ENCODE measurements at regions not wholly inside any gene's neighbourhood (a gene's known extent, or its start where the extent isn't known, plus 50 kb on each side); places are given as distances from the start of the nearest gene placed in this dataset.
A peak's percentile ranks its signal among the peaks of the same experiment; 100 is the strongest.
"Not testable (repeated sequence)": the region's sequence is repeated elsewhere in the genome, so short reads cannot be mapped to it uniquely, and the experiment has no call there.

GRCh38 chr16:9348912-9349311 lies 257.5 kb downstream of the HAPSTR1 start:
- Histone ChIP-seq H3K4ac (ENCODE audit: low read length) (no peak overlapping the region), H3K18ac (ENCODE audit: low read length) (no peak overlapping the region), H3K79me1 (ENCODE audit: low read depth, low read length) (no peaks in the 10 kb centered on the region), H4K8ac (ENCODE audit: low read depth, low read length) (no peak overlapping the region), H3K27me3 (ENCODE audit: control insufficient read depth in 3 of 3, insufficient read depth in 3 of 3, low read depth in 1 of 3, low read length in 3 of 3) (no peaks in the 10 kb centered on the region), H3K9ac (ENCODE audit: low read depth, low read length, poor library complexity) (no peak overlapping the region), H3K23ac (ENCODE audit: low read depth, low read length, poor library complexity) (no peak overlapping the region), H3K4me3 (ENCODE audit: low read length in 2 of 2) (no peak overlapping the region), H4K91ac (ENCODE audit: low read depth, low read length, poor library complexity) (no peak overlapping the region), H3K4me1 (ENCODE audit: control insufficient read depth in 2 of 2, insufficient read depth in 1 of 2, low read depth in 1 of 2, low read length in 2 of 2) (no peaks in the 10 kb centered on the region), H2BK15ac (ENCODE audit: low read length) (no peak overlapping the region), H2AFZ (ENCODE audit: low read length) (no peak overlapping the region), H3K36me3 (replicated peaks in 1 of 2; ENCODE audit: control insufficient read depth in 2 of 2, insufficient read depth in 2 of 2, low read length in 2 of 2) (no peaks in the 10 kb centered on the region), H3K27ac (replicated peaks; ENCODE audit: low read length) (no peak overlapping the region), H2AK5ac (ENCODE audit: low read depth, low read length) (no peak overlapping the region), H3K14ac (ENCODE audit: low read length) (no peak overlapping the region), H2BK120ac (ENCODE audit: low read depth, low read length) (no peak overlapping the region), H3K4me2 (ENCODE audit: insufficient read depth, low read length, poor library complexity, severe bottlenecking) (no peak overlapping the region), H2BK12ac (ENCODE audit: low read length) (no peak overlapping the region), H2BK5ac (ENCODE audit: low read length) (no peak overlapping the region), H3K9me3 (replicated peaks in 1 of 2; ENCODE audit: control insufficient read depth in 2 of 2, insufficient read depth in 1 of 2, low read depth in 1 of 2, low read length in 2 of 2) (peaks cover 0 to 7% of the 10 kb centered on the region in 2 donors)
- DNase-seq (ENCODE audit: low spot score), result no peak

DNA sequence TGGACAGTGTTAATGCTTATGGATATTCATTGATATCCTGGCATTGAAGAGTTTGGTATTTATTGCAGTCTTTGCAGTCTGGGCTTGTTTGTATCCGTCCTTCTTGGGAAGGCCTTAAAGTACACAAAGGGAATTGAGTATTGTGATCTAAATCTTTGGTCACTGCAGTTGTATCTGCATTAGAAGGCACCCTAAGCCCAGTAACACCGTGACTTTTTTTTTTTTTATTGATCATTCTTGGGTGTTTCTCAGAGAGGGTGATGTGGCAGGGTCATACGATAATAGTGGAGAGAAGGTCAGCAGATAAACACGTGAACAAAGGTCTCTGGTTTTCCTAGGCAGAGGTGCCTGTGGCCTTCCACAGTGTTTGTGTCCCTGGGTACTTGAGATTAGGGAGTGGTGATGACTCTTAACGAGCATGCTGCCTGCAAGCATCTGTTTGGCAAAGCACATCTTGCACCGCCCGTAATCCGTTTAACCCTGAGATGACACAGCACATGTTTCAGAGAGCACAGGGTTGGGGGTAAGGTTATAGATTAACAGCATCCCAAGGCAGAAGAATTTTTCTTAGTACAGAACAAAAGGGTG lies 258.0 kb downstream of the HAPSTR1 start:
- H3K4me2 ChIP-seq (ENCODE audit: insufficient read depth, low read length, poor library complexity, severe bottlenecking); H2BK12ac ChIP-seq (ENCODE audit: low read length); H3K79me1 ChIP-seq (ENCODE audit: low read depth, low read length); H3K18ac ChIP-seq (ENCODE audit: low read length); H2AK5ac ChIP-seq (ENCODE audit: low read depth, low read length); H2BK120ac ChIP-seq (ENCODE audit: low read depth, low read length); H2BK15ac ChIP-seq (ENCODE audit: low read length); H3K4me3 ChIP-seq (ENCODE audit: low read length in 2 of 2); H3K27me3 ChIP-seq (ENCODE audit: control insufficient read depth in 3 of 3, insufficient read depth in 3 of 3, low read depth in 1 of 3, low read length in 3 of 3); H3K14ac ChIP-seq (ENCODE audit: low read length); H3K9me3 ChIP-seq (replicated peaks in 1 of 2; ENCODE audit: control insufficient read depth in 2 of 2, insufficient read depth in 1 of 2, low read depth in 1 of 2, low read length in 2 of 2); H3K9ac ChIP-seq (ENCODE audit: low read depth, low read length, poor library complexity); H3K4ac ChIP-seq (ENCODE audit: low read length); H4K8ac ChIP-seq (ENCODE audit: low read depth, low read length); H2AFZ ChIP-seq (ENCODE audit: low read length); H3K4me1 ChIP-seq (ENCODE audit: control insufficient read depth in 2 of 2, insufficient read depth in 1 of 2, low read depth in 1 of 2, low read length in 2 of 2); DNase-seq (ENCODE audit: low spot score); H3K27ac ChIP-seq (replicated peaks; ENCODE audit: low read length); H4K91ac ChIP-seq (ENCODE audit: low read depth, low read length, poor library complexity); H3K36me3 ChIP-seq (replicated peaks in 1 of 2; ENCODE audit: control insufficient read depth in 2 of 2, insufficient read depth in 2 of 2, low read length in 2 of 2); H3K23ac ChIP-seq (ENCODE audit: low read depth, low read length, poor library complexity); H2BK5ac ChIP-seq (ENCODE audit: low read length): not testable (repeated sequence)
- no CpG with 5 or more reads among the region's 8 CpGs for WGBS, 2 donors (ENCODE audit: extremely low coverage in 2 of 2, insufficient read length in 2 of 2, insufficient replicate concordance in 1 of 2)

GRCh38 chr16:9350119-9350799 lies 258.8 kb downstream of the HAPSTR1 start:
- H3K23ac ChIP-seq (ENCODE audit: low read depth, low read length, poor library complexity); H3K36me3 ChIP-seq (replicated peaks in 1 of 2; ENCODE audit: control insufficient read depth in 2 of 2, insufficient read depth in 2 of 2, low read length in 2 of 2); H3K4me1 ChIP-seq (ENCODE audit: control insufficient read depth in 2 of 2, insufficient read depth in 1 of 2, low read depth in 1 of 2, low read length in 2 of 2); H4K8ac ChIP-seq (ENCODE audit: low read depth, low read length); H3K9ac ChIP-seq (ENCODE audit: low read depth, low read length, poor library complexity); H3K4me3 ChIP-seq (ENCODE audit: low read length in 2 of 2); H2BK5ac ChIP-seq (ENCODE audit: low read length); H2BK15ac ChIP-seq (ENCODE audit: low read length); H2AK5ac ChIP-seq (ENCODE audit: low read depth, low read length); H3K14ac ChIP-seq (ENCODE audit: low read length); H3K9me3 ChIP-seq (replicated peaks in 1 of 2; ENCODE audit: control insufficient read depth in 2 of 2, insufficient read depth in 1 of 2, low read depth in 1 of 2, low read length in 2 of 2); H2BK12ac ChIP-seq (ENCODE audit: low read length); H3K79me1 ChIP-seq (ENCODE audit: low read depth, low read length); H3K4me2 ChIP-seq (ENCODE audit: insufficient read depth, low read length, poor library complexity, severe bottlenecking); H4K91ac ChIP-seq (ENCODE audit: low read depth, low read length, poor library complexity); DNase-seq (ENCODE audit: low spot score); H3K27me3 ChIP-seq (ENCODE audit: control insufficient read depth in 3 of 3, insufficient read depth in 3 of 3, low read depth in 1 of 3, low read length in 3 of 3); H2AFZ ChIP-seq (ENCODE audit: low read length); H2BK120ac ChIP-seq (ENCODE audit: low read depth, low read length); H3K27ac ChIP-seq (replicated peaks; ENCODE audit: low read length); H3K18ac ChIP-seq (ENCODE audit: low read length); H3K4ac ChIP-seq (ENCODE audit: low read length): not testable (repeated sequence)
- no CpG with 5 or more reads among the region's 39 CpGs for WGBS, 2 donors (ENCODE audit: extremely low coverage in 2 of 2, insufficient read length in 2 of 2, insufficient replicate concordance in 1 of 2)

GRCh38 chr16:9351440-9351839 lies 260.0 kb downstream of the HAPSTR1 start:
- no peak for DNase-seq (ENCODE audit: low spot score)
- Histone ChIP-seq H2AFZ (ENCODE audit: low read length) (no peak overlapping the region), H3K36me3 (replicated peaks in 1 of 2; ENCODE audit: control insufficient read depth in 2 of 2, insufficient read depth in 2 of 2, low read length in 2 of 2) (no peaks in the 10 kb centered on the region), H3K27ac (replicated peaks; ENCODE audit: low read length) (no peak overlapping the region), H2BK120ac (ENCODE audit: low read depth, low read length) (no peak overlapping the region), H2AK5ac (ENCODE audit: low read depth, low read length) (peak overlapping the region; percentile 2), H3K4me1 (ENCODE audit: control insufficient read depth in 2 of 2, insufficient read depth in 1 of 2, low read depth in 1 of 2, low read length in 2 of 2) (no peaks in the 10 kb centered on the region), H3K18ac (ENCODE audit: low read length) (no peak overlapping the region), H3K4ac (ENCODE audit: low read length) (no peak overlapping the region), H3K27me3 (ENCODE audit: control insufficient read depth in 3 of 3, insufficient read depth in 3 of 3, low read depth in 1 of 3, low read length in 3 of 3) (no peaks in the 10 kb centered on the region), H3K9me3 (replicated peaks in 1 of 2; ENCODE audit: control insufficient read depth in 2 of 2, insufficient read depth in 1 of 2, low read depth in 1 of 2, low read length in 2 of 2) (peaks cover 0 to 8% of the 10 kb centered on the region in 2 donors), H3K4me3 (ENCODE audit: low read length in 2 of 2) (no peak overlapping the region), H2BK12ac (ENCODE audit: low read length) (no peak overlapping the region), H3K4me2 (ENCODE audit: insufficient read depth, low read length, poor library complexity, severe bottlenecking) (no peak overlapping the region), H3K9ac (ENCODE audit: low read depth, low read length, poor library complexity) (no peak overlapping the region), H4K91ac (ENCODE audit: low read depth, low read length, poor library complexity) (no peak overlapping the region), H3K79me1 (ENCODE audit: low read depth, low read length) (no peaks in the 10 kb centered on the region), H2BK15ac (ENCODE audit: low read length) (no peak overlapping the region), H3K23ac (ENCODE audit: low read depth, low read length, poor library complexity) (no peak overlapping the region), H2BK5ac (ENCODE audit: low read length) (no peak overlapping the region), H4K8ac (ENCODE audit: low read depth, low read length) (no peak overlapping the region), H3K14ac (ENCODE audit: low read length) (no peak overlapping the region)
- no CpG with 5 or more reads among the region's 6 CpGs for WGBS, 2 donors (ENCODE audit: extremely low coverage in 2 of 2, insufficient read length in 2 of 2, insufficient replicate concordance in 1 of 2)

Measured in neuronal stem cell (in vitro differentiated cells).